GM12874 (cell line): ENCODE measurements at regions not wholly inside any gene's neighbourhood (a gene's known extent, or its start where the extent isn't known, plus 50 kb on each side); places are given as distances from the start of the nearest gene placed in this dataset.

Source experiments
- TF ChIP-seq, protein P1 (sequence below): IDR thresholded peaks from 2 replicates; pipeline ENCODE4 v1.5.1; 2011; ENCODE audit warnings: low read depth, mild to moderate bottlenecking, control low read depth, low read length, moderate library complexity; ENCODE audit not compliant: insufficient read depth

DNA sequence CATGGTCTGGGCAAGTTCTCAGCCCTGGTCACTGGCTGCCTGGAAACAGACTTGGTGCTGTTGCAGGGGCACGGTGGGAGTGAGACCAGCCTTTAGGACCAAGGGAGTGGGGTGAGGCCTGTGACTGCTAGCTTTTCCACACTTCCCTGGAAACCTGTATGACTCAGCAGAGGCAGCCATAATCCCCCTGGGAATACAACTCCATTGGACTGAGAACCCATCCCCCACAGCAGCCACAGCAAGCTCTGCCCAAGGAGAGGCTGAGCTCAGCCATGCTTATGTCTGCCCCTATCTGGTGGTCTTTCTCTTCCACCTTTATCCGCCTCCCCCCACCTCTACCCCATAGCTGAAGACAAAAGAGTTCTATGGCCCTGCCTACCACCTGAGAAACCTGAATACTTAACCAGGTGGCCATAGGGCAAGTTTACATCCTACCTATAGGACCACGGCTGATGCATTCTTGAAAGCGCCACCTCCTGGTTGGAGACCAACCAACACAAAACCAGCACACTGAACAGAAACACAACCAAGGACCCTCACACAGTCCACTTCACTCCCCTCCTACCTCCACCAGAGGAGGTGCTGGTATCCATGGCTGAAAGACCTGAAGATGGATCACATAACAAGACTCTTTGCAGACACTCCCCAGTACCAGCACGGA lies 816.2 kb upstream of the SOX9 start:
- TF ChIP-seq, protein P1, sequence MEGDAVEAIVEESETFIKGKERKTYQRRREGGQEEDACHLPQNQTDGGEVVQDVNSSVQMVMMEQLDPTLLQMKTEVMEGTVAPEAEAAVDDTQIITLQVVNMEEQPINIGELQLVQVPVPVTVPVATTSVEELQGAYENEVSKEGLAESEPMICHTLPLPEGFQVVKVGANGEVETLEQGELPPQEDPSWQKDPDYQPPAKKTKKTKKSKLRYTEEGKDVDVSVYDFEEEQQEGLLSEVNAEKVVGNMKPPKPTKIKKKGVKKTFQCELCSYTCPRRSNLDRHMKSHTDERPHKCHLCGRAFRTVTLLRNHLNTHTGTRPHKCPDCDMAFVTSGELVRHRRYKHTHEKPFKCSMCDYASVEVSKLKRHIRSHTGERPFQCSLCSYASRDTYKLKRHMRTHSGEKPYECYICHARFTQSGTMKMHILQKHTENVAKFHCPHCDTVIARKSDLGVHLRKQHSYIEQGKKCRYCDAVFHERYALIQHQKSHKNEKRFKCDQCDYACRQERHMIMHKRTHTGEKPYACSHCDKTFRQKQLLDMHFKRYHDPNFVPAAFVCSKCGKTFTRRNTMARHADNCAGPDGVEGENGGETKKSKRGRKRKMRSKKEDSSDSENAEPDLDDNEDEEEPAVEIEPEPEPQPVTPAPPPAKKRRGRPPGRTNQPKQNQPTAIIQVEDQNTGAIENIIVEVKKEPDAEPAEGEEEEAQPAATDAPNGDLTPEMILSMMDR: no peak

DNA sequence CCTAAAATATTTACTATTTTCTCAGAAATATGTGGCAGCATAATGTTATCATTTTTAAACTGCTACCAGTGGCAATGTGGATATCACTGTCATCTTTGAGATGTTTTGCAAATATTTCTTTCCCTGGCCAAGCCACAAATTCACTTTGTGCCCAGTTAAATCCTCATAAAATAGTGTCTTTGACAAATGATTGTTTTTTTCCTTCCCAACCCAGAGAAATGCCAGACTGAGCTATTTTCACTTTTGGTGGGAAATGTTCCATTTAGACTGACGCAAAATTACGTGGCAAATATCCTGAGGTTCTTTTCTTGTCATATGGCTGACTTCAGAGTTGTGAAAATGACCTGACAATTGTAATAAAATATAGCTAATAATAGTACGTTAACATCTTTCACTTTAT lies 807.0 kb upstream of the SOX9 start:
- TF ChIP-seq, protein P1: no peak

GRCh38 chr17:71315568-71315967 lies 805.3 kb upstream of the SOX9 start:
- TF ChIP-seq, protein P1: no peak

- TF ChIP-seq, protein P1: no peak
Measured at GRCh38 chr17:71316176-71316897, 804.5 kb upstream of the SOX9 start.

GRCh38 chr17:71320009-71320796 lies 800.6 kb upstream of the SOX9 start:
- TF ChIP-seq, protein P1: no peak

DNA sequence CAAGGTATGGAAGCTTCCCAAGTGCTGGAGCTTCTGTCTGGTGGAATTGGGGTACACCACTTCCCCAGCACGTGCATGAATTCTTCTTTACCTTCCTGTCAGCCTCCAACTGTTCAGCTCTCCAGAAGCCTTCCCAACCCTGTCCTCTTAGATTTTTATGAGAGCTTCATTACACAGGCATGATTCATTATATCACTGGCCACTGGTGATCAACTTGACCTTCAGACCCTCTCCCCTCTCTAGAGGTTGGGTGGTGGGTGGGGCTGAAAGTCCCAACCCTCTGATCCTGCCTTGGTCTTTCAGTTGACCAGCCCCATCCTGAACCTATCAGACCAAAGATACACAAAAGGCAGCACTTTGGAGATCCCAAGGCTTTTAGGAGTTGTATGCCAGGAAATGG lies 795.7 kb upstream of the SOX9 start:
- TF ChIP-seq, protein P1: no peak

GRCh38 chr17:71325886-71326285 lies 794.9 kb upstream of the SOX9 start:
- TF ChIP-seq, protein P1: no peak
